ENCODE measurements at regions not wholly inside any gene's neighbourhood (a gene's known extent, or its start where the extent isn't known, plus 50 kb on each side); places are given as distances from the start of the nearest gene placed in this dataset.

GRCh38 chr1:212520746-212521145, 87.8 kb upstream of the ATF3 start:
- no peak for TF ChIP-seq POLR2A (IDR thresholded peaks at IDR 0.05)
- TF ChIP-seq, protein P1, sequence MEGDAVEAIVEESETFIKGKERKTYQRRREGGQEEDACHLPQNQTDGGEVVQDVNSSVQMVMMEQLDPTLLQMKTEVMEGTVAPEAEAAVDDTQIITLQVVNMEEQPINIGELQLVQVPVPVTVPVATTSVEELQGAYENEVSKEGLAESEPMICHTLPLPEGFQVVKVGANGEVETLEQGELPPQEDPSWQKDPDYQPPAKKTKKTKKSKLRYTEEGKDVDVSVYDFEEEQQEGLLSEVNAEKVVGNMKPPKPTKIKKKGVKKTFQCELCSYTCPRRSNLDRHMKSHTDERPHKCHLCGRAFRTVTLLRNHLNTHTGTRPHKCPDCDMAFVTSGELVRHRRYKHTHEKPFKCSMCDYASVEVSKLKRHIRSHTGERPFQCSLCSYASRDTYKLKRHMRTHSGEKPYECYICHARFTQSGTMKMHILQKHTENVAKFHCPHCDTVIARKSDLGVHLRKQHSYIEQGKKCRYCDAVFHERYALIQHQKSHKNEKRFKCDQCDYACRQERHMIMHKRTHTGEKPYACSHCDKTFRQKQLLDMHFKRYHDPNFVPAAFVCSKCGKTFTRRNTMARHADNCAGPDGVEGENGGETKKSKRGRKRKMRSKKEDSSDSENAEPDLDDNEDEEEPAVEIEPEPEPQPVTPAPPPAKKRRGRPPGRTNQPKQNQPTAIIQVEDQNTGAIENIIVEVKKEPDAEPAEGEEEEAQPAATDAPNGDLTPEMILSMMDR (IDR thresholded peaks at IDR 0.05), result no peak

All from tibial nerve (tissue), 3 donors.